ENCODE measurements at regions not wholly inside any gene's neighbourhood (a gene's known extent, or its start where the extent isn't known, plus 50 kb on each side); places are given as distances from the start of the nearest gene placed in this dataset.

DNA sequence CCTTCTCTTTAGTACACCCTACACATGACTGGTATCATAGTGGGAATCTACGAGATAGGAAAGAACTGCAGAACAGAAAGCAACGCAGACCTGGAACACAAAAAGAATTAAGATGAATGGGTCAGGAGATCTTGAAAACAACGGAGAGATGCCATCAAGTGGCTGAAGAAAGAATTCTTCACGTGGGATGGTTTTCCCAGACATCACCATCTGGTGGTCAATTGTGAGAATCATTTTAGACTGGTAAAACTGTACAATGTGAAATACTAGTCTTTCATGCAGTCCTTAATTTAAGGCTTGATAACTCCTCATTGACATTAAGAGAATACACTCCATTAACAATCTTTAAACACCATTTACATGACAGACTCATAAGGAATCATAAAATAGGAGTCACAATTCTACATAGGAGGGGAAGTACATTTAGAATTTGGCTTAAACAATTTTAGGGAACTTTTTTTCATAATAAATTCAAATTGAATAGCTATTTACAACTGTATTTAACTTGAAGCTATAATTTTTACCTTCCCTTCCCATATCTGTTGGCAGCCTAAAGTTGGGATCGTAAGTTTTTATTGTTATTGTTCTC, 128.4 kb upstream of the TRPM3 start:
- Histone ChIP-seq H3K36me3 (ENCODE audit: control insufficient read depth, insufficient read depth, low read length) (no peaks in the 10 kb centered on the region), H3K27me3 (ENCODE audit: control insufficient read depth, insufficient read depth, low read length) (no peaks in the 10 kb centered on the region), H3K27ac (ENCODE audit: low read depth, low read length) (no peak overlapping the region), H3K9me3 (ENCODE audit: control insufficient read depth, insufficient read depth, low read length) (no peaks in the 10 kb centered on the region), H3K4me3 (ENCODE audit: low read depth, low read length) (no peak overlapping the region), H3K9ac (ENCODE audit: low read depth, low read length) (no peak overlapping the region), H3K4me1 (ENCODE audit: control insufficient read depth, insufficient read depth, low read length) (peaks cover 38% of the 10 kb centered on the region)

DNA sequence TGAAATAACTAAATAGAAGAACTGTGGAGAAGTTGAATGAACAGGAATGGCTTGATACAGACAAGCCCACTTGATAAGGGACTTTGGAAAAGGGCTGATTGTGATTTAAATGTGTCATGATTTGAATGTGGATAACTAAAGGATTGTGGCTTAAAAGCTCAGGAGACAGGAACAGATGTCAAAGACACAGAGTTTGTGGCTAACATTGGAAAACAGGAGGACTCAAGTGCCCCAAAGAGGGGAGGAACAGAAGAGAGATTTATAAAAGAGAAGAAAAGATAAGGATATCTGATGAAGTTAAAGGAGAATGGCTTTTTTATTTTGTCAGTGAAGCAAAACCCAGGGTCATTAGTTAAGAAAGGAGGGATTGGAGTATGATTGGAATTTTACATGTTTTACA, 124.2 kb upstream of the TRPM3 start:
- no peaks in the 10 kb centered on the region for H3K27me3 ChIP-seq (ENCODE audit: control insufficient read depth, insufficient read depth, low read length)
- H3K4me1 ChIP-seq (ENCODE audit: control insufficient read depth, insufficient read depth, low read length): peaks cover 58% of the 10 kb centered on the region
- peak overlapping the region; percentile 36 for H3K27ac ChIP-seq (ENCODE audit: low read depth, low read length)
- H3K4me3 ChIP-seq (ENCODE audit: low read depth, low read length): no peak overlapping the region
- H3K36me3 ChIP-seq (ENCODE audit: control insufficient read depth, insufficient read depth, low read length): no peaks in the 10 kb centered on the region
- no peaks in the 10 kb centered on the region for H3K9me3 ChIP-seq (ENCODE audit: control insufficient read depth, insufficient read depth, low read length)
- H3K9ac ChIP-seq (ENCODE audit: low read depth, low read length): no peak overlapping the region

DNA sequence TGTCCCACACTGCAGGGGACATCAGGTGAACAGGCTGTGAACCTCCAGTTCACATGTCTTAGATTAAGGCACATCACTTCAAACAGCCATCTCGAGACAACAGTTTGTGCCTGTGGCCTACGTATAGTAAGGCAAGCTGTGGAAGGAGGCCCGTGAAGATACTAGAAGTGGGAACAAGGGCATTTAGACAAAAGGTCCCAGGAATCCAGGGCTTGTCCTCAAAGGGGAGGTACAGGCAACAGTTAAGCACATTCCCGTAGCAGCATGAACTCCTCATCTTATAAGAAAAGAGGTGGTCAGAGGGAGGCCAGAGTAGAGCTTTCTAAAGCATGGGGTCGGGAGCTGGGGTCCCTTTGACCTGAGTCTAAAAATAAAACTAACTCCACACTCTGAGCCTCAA, 122.5 kb upstream of the TRPM3 start:
- H3K4me1 ChIP-seq (ENCODE audit: control insufficient read depth, insufficient read depth, low read length): peaks cover 61% of the 10 kb centered on the region
- no peak overlapping the region for H3K4me3 ChIP-seq (ENCODE audit: low read depth, low read length)
- H3K9me3 ChIP-seq (ENCODE audit: control insufficient read depth, insufficient read depth, low read length): no peaks in the 10 kb centered on the region
- no peaks in the 10 kb centered on the region for H3K27me3 ChIP-seq (ENCODE audit: control insufficient read depth, insufficient read depth, low read length)
- peak overlapping the region; percentile 30 for H3K27ac ChIP-seq (ENCODE audit: low read depth, low read length)
- no peak overlapping the region for H3K9ac ChIP-seq (ENCODE audit: low read depth, low read length)
- H3K36me3 ChIP-seq (ENCODE audit: control insufficient read depth, insufficient read depth, low read length): no peaks in the 10 kb centered on the region

DNA sequence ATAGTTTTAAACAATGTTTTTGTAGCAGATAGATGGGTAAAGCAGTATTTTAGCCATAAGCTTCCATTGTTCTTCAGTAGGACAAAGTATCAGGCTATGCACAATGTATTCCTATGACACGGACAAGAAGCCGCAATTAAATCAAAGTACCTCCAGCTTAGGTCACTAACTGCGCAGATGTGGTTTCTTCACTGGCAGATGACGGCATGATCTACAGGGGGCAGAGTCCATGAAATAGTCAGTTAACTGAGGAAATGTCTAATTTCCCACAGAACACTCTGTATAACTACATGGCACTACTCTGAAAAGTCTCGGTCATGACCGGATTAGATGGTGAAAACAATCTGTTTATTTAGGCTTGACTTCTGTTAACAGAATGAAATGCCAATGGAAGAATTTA, 120.7 kb upstream of the TRPM3 start:
- no peak overlapping the region for H3K9ac ChIP-seq (ENCODE audit: low read depth, low read length)
- no peak overlapping the region for H3K27ac ChIP-seq (ENCODE audit: low read depth, low read length)
- no peak overlapping the region for H3K4me3 ChIP-seq (ENCODE audit: low read depth, low read length)
- H3K4me1 ChIP-seq (ENCODE audit: control insufficient read depth, insufficient read depth, low read length): peaks cover 66% of the 10 kb centered on the region
- no peaks in the 10 kb centered on the region for H3K27me3 ChIP-seq (ENCODE audit: control insufficient read depth, insufficient read depth, low read length)
- H3K36me3 ChIP-seq (ENCODE audit: control insufficient read depth, insufficient read depth, low read length): no peaks in the 10 kb centered on the region
- no peaks in the 10 kb centered on the region for H3K9me3 ChIP-seq (ENCODE audit: control insufficient read depth, insufficient read depth, low read length)

DNA sequence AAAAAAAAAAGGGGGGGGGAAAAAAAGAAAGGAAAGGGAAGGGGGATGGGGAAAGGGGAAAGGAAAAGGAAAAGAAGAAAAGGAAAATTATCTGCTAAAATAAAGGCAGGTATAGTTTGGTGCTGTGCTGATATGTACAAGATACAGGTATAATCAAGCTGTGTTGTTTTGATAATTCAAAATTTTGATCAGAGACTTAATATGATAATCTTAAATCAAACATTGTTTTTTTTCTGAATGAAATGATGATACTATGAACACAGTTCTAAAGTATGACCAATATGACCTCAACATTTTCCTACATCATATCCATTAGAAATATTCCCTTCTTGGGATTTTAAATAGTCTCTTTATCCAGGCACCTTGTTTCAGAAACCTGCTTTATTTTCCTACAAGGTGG, 115.6 kb upstream of the TRPM3 start:
- no peaks in the 10 kb centered on the region for H3K36me3 ChIP-seq (ENCODE audit: control insufficient read depth, insufficient read depth, low read length)
- H3K4me1 ChIP-seq (ENCODE audit: control insufficient read depth, insufficient read depth, low read length): peaks cover 31% of the 10 kb centered on the region
- H3K9ac ChIP-seq (ENCODE audit: low read depth, low read length): no peak overlapping the region
- no peaks in the 10 kb centered on the region for H3K27me3 ChIP-seq (ENCODE audit: control insufficient read depth, insufficient read depth, low read length)
- H3K9me3 ChIP-seq (ENCODE audit: control insufficient read depth, insufficient read depth, low read length): no peaks in the 10 kb centered on the region
- H3K4me3 ChIP-seq (ENCODE audit: low read depth, low read length): no peak overlapping the region
- no peak overlapping the region for H3K27ac ChIP-seq (ENCODE audit: low read depth, low read length)

DNA sequence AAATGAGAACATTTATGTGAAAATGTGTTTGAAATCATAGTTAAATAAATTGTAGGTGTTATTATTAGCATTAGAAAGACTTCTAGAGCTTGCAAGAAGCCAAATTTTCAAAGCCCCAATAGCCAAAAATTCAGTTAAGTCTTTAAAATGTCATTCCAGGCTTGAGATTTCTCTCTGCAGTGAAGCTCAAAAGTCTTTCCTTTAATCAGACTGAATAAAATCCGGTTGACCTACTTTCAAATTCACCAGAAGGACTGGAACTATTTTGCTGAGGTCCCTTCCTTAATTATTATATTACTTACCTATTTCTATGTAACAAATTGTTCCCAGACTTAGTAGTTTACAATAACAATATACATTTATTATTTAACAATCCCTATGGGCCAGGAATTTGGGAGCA, 112.2 kb upstream of the TRPM3 start:
- Histone ChIP-seq H3K27ac (ENCODE audit: low read depth, low read length) (no peak overlapping the region), H3K4me1 (ENCODE audit: control insufficient read depth, insufficient read depth, low read length) (peaks cover 3% of the 10 kb centered on the region; the same call in 1 of the 2 replicates)

DNA sequence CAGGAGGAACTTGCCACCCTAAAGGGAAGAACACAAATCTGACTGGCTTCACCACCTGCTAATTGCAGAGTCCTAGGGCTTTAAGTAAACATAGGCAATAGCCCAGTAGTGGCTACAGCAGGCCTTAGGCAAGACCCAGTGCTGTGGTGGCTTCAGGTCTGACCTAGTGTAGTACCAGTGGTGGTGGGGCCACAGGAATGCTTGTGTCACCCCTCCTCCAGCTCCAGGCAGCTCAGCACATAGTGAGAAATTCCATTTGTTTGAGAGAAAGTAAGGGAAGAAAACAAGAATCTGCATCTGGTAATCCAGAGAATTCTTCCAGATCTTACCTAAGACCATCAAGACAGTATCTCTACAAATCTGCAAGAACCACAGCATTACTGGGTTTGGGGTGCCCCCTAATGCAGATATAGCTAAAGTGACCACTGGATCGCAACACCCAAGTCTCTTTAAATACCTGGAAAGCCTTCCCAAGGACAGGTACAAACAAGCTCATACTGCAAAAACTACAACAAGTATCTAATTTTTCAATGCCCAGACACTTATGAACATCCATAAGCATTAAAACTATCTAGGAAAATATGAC, 102.6 kb upstream of the TRPM3 start:
- Histone ChIP-seq H3K27ac (ENCODE audit: low read depth, low read length) (no peak overlapping the region), H3K4me1 (ENCODE audit: control insufficient read depth, insufficient read depth, low read length) (peaks cover 6% of the 10 kb centered on the region), H3K9ac (ENCODE audit: low read depth, low read length) (no peak overlapping the region), H3K36me3 (ENCODE audit: control insufficient read depth, insufficient read depth, low read length) (no peaks in the 10 kb centered on the region), H3K9me3 (ENCODE audit: control insufficient read depth, insufficient read depth, low read length) (no peaks in the 10 kb centered on the region), H3K4me3 (ENCODE audit: low read depth, low read length) (no peak overlapping the region), H3K27me3 (ENCODE audit: control insufficient read depth, insufficient read depth, low read length) (no peaks in the 10 kb centered on the region)

More for the DNA sequence above, 112.2 kb upstream of the TRPM3 start:
- Histone ChIP-seq H3K4me3 (ENCODE audit: low read depth, low read length) (no peak overlapping the region), H3K27me3 (ENCODE audit: control insufficient read depth, insufficient read depth, low read length) (no peaks in the 10 kb centered on the region), H3K9ac (ENCODE audit: low read depth, low read length) (no peak overlapping the region), H3K36me3 (ENCODE audit: control insufficient read depth, insufficient read depth, low read length) (no peaks in the 10 kb centered on the region), H3K9me3 (ENCODE audit: control insufficient read depth, insufficient read depth, low read length) (no peaks in the 10 kb centered on the region)

DNA sequence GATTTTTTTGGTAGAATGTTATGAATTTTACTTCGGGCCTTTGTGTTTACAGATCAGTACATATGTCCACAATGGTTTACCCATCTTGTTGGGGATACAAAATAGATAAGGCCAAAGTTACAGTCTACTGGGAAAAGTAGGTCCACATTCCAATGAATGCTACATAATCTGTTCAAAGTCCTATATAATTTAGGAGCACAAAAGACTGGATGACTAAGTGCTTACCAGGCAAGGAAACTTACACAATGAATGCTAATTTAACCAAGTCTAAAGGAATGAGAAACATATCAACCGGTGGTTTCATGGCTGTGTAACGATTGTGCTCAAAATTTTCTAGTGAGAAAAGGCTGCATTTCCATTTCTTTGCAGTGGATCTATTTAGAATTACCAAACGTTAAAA, 97.4 kb upstream of the TRPM3 start:
- Histone ChIP-seq H3K27me3 (ENCODE audit: control insufficient read depth, insufficient read depth, low read length) (no peaks in the 10 kb centered on the region), H3K9me3 (ENCODE audit: control insufficient read depth, insufficient read depth, low read length) (no peaks in the 10 kb centered on the region), H3K9ac (ENCODE audit: low read depth, low read length) (no peak overlapping the region), H3K36me3 (ENCODE audit: control insufficient read depth, insufficient read depth, low read length) (no peaks in the 10 kb centered on the region), H3K4me1 (ENCODE audit: control insufficient read depth, insufficient read depth, low read length) (peaks cover 19% of the 10 kb centered on the region), H3K4me3 (ENCODE audit: low read depth, low read length) (no peak overlapping the region), H3K27ac (ENCODE audit: low read depth, low read length) (no peak overlapping the region)

DNA sequence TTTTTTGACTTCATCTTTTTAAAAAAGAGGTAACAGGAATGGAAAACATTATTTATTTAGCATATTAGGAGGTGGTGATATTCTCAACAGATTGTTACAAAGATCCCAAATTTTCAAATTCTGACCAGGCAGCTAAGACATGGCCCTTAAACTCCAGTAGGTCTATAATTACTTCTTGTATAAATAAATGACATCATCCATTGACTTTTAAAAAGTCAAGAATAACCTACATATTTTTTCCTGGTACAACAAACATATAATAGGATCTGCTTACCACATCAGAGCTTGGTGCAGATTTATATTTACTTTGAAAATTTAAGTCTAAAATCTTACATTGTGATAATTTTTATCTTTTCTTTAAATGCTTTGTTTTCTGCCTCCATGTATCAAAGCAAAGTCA, 92.2 kb upstream of the TRPM3 start:
- Histone ChIP-seq H3K9ac (ENCODE audit: low read depth, low read length) (no peak overlapping the region), H3K27ac (ENCODE audit: low read depth, low read length) (no peak overlapping the region), H3K4me1 (ENCODE audit: control insufficient read depth, insufficient read depth, low read length) (peaks cover 13% of the 10 kb centered on the region), H3K27me3 (ENCODE audit: control insufficient read depth, insufficient read depth, low read length) (no peaks in the 10 kb centered on the region), H3K36me3 (ENCODE audit: control insufficient read depth, insufficient read depth, low read length) (no peaks in the 10 kb centered on the region), H3K9me3 (ENCODE audit: control insufficient read depth, insufficient read depth, low read length) (no peaks in the 10 kb centered on the region), H3K4me3 (ENCODE audit: low read depth, low read length) (no peak overlapping the region)

DNA sequence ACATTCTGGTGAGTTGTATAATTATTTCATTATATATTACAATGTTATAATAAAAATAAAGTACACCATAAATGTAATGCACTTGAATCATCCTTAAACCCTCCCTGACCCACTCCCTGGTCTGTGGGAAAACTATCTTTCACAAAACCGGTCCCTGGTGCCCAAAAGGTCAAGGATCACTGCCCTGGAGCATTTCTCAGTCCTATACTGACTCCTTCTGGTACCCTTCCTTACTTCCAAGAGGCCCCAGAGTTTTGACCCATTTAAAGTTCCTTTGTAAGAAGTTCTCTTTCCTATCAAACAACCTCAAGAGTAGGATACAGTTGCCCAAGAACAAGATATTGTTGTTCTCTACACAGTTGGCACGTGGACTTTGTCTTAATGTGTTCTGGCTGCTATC, 88.9 kb upstream of the TRPM3 start:
- Histone ChIP-seq H3K4me3 (ENCODE audit: low read depth, low read length) (no peak overlapping the region), H3K36me3 (ENCODE audit: control insufficient read depth, insufficient read depth, low read length) (no peaks in the 10 kb centered on the region), H3K9me3 (ENCODE audit: control insufficient read depth, insufficient read depth, low read length) (no peaks in the 10 kb centered on the region), H3K27me3 (ENCODE audit: control insufficient read depth, insufficient read depth, low read length) (no peaks in the 10 kb centered on the region), H3K27ac (ENCODE audit: low read depth, low read length) (no peak overlapping the region), H3K9ac (ENCODE audit: low read depth, low read length) (no peak overlapping the region), H3K4me1 (ENCODE audit: control insufficient read depth, insufficient read depth, low read length) (peaks cover 7% of the 10 kb centered on the region)

DNA sequence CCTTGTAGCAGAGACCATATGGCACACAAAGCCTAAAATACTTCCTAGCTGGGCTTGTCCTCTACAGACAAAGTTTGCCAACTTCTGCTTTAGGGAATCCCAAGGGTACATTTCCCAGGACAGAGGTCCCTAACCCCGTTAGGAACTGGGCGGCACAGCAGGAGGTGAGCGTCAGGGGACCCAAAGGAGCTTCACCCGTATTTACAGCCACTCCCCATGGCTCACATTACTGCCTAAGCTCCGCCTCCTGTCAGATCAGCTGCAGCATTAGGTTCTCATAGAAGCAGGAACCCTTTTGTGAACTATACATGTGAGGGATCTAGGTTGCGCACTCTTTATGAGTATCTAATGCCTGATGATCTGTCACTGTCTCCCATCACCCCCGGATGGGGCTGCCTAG, 88.5 kb upstream of the TRPM3 start:
- no peaks in the 10 kb centered on the region for H3K36me3 ChIP-seq (ENCODE audit: control insufficient read depth, insufficient read depth, low read length)
- no peak overlapping the region for H3K4me3 ChIP-seq (ENCODE audit: low read depth, low read length)
- H3K27me3 ChIP-seq (ENCODE audit: control insufficient read depth, insufficient read depth, low read length): no peaks in the 10 kb centered on the region
- H3K9me3 ChIP-seq (ENCODE audit: control insufficient read depth, insufficient read depth, low read length): no peaks in the 10 kb centered on the region
- no peak overlapping the region for H3K9ac ChIP-seq (ENCODE audit: low read depth, low read length)
- peaks cover 4% of the 10 kb centered on the region; the same call in 1 of the 2 replicates for H3K4me1 ChIP-seq (ENCODE audit: control insufficient read depth, insufficient read depth, low read length)
- H3K27ac ChIP-seq (ENCODE audit: low read depth, low read length): no peak overlapping the region
